ENCODE measurements at regions not wholly inside any gene's neighbourhood (a gene's known extent, or its start where the extent isn't known, plus 50 kb on each side); places are given as distances from the start of the nearest gene placed in this dataset.

GRCh38 chr2:217469203-217469810, 533.5 kb downstream of the TNS1 start:
- no peak for DNase-seq

DNA sequence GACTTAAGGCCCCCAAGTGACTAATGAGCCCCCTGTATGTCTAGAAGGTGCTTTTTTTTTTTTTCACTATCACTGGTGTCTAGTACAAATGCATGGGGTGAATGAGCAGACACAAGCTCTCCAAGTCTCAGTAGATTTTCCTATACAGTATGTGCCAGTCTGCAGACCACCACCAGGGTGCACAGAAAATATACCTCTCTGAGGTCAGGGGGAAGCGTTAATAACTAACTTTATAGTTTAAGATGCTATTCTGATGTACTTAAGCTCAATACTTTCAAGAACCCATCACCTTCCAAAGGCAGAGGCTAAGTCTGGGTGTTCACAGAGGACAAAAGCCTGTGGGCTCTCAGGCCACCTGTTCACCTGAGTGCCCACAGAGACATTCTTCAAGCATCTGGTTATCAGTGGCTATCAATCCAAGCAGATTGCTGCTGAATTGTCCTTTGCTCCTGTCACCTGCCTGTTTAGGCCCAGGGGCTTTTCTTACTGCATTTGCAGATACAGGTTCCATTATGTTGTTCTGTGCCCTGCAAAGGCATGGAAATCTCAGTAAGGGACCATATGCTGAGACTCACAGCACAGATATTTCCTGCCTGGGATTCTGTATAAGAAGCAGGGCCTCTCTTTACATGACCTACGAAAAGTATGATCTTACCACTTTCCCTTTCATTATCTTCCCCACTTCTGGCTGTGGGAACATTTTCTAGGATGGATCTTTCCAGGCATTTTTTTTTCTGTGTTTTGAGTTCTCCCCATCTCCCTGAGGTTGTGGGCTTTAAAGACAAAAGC, 534.6 kb downstream of the TNS1 start:
- DNase-seq, result no peak

DNA sequence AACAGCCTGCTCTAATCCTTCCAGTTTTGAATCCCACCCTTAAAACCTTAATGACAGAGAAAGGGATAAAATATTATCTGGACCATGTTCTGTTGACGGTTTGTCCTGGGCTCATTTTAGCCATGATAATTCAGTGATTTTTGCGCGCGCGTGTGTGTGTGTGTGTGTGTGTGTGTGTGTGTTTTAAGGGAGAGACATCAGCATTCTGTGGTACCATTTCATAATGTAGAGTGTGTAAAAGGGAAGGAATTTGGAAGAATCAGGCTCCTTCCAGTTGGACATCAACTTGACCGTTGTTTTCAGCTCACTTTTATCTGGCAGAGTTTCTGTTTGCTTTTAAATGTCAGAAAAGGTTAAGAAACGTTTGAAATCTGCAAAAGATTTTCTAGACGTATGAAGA, 535.5 kb downstream of the TNS1 start:
- no peak for DNase-seq

- DNase-seq, result no peak
These were observed 536.0 kb downstream of the TNS1 start for GRCh38 chr2:217466805-217467204.

- DNase-seq, result no peak
These were observed 536.7 kb downstream of the TNS1 start for GRCh38 chr2:217466104-217466503.

DNA sequence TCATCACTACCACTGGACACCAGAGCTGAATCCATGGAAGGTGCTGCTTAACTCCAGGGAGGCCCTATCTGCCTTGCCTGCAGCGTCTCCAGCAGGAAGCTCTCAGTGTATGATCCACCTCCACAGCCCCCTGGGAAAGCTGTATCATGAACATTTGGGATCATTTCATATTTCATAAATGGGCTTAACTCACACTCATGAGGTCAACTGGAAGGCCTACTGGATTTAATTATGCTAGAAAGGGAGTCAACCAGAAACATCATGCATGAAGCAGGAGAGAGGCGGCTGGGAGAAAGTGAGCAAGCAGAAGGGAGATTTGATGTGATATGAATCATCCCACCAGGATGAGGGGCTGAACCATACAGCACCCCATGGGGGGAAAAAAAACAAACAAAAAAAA, 537.7 kb downstream of the TNS1 start:
- no peak for DNase-seq

GRCh38 chr2:217463402-217464075, 539.3 kb downstream of the TNS1 start:
- DNase-seq, result no peak

DNA sequence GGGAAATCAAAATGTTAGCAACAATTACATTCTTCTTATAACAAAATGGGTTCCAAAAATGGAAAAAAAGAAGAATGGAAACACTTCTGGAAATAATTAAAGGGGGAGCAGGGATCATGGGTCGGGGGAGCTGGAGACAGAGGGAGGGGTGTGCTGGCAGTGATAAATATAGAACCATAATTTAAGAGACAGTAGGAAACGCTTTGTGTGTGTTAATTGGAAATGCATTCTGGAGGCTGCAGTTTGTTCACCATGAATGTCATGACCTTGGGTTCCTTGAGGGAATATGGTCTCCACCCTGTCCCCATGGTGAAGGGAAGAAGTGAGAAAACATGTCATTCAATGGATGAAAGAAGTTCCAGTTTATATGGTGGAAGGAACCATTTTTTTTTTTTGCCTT, 540.7 kb downstream of the TNS1 start:
- DNase-seq, result no peak

- no peak for DNase-seq
These were observed 541.1 kb downstream of the TNS1 start for GRCh38 chr2:217461674-217462073.

DNA sequence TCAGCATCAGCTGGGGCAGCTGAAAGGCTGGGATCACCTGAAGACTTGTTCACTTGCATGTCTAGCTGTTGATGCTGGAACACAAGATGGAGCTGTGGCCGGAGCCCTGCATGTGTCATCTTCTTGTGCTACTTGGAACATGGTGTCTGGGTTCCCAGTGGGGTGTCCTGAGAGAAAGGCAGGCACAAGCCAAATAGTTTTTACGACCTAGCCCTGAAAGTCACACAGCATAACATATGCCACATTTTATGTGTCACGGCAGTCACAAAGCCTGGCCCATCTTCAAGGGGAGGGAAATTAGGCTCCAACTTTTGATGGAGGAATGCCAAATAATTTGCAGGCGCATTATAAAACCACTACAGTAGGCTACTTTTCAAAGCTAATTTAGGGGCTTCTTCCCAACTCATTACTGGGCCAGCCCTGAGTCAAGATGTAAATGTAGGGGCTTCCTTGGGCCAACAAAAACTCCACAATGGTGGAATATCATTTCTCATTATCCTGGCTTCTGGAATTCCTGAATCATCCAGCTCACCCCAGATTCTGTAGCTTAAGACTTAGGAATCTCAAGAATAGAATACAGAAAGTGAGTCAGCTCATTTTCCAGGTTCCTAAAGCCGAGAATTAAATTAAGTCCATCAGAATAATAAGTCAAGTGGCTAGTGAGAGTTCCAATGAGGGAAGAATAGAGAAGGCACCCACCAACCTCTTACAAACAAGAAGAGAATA, 543.0 kb downstream of the TNS1 start:
- DNase-seq, result no peak

- no peak for DNase-seq
These were observed 543.8 kb downstream of the TNS1 start for GRCh38 chr2:217459016-217459415.

- DNase-seq, result no peak
These were observed 546.8 kb downstream of the TNS1 start for GRCh38 chr2:217456016-217456415.

DNA sequence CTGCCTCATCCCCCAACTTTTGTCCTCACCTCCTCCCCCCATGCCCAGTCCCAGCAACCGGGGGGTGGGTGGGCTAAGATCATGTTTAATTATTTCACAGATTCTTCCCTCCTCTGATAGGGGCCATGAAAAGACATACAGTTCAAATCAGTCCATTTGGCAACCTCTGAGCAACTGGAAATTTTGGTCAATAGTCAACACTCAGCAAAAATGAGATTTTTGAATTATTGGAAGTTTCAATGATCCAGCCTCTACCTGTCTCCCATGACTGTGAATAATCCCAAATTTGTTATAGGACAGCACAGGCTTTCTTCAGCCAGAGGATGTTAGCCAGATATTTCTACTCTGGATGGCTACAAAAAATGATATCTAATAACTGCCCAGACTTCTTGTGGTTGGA, 549.9 kb downstream of the TNS1 start:
- DNase-seq, result no peak

DNA sequence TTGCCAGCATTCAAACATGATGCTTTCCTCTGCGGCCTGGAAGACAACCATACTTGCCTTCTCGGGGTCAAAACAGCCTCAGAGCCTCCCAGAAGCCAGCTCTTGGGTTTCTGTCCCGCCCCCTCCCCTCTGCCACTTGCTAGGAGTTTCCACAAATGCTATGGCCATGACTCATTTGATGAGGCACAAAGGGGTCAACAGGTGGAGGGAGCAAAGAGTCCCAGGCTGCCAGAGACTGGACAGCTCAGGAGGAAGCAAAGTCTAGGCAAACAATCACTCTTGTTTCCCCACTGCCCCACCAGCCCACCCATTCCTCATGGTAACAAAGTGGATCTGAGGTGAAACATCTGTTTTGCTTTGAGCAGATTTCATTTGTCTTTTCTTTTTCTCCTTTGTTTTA, 551.1 kb downstream of the TNS1 start:
- no peak for DNase-seq

- DNase-seq, result no peak
These were observed 553.4 kb downstream of the TNS1 start for GRCh38 chr2:217449444-217449843.

DNA sequence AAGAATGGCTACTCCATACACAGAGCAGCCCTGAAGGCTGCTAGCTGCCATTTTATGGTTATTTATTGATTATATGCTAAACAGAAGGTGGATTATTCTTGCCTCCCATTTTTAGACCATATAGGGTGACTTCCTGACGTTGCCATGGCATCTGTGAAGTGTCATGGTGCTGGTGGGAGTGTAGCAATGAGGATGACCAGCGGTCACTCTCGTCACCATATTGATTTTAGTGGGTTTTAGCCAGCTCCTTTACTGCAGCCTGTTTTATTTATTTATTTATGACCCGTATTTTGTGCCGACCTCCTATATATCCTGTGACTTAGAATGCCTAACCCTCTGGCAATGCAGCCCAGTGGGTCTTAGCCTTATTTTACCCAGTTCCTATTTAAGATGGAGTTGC, 553.9 kb downstream of the TNS1 start:
- DNase-seq, result no peak

GRCh38 chr2:217445723-217446122, 557.1 kb downstream of the TNS1 start:
- DNase-seq, result no peak

- no peak for DNase-seq
These were observed 557.9 kb downstream of the TNS1 start for GRCh38 chr2:217444932-217445331.

- no peak for DNase-seq
These were observed 558.3 kb downstream of the TNS1 start for GRCh38 chr2:217444509-217444908.

DNA sequence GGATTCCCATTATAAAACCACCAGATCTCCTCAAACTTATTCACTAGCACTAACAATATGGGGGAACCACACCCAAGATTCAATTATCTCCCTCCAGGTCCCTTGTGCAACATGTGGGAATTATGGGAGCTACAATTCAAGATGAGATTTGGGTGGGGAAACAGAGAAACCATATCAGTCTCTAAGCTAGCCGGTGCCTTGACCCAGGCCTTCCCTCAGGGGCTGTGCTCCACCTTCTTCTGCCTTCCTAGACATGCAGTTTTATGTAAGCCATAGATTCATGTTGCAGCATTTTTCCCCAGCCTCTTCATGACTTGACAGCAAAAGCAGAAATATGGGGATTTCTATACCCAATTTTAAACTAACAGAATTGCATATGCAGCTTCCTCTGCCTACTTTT, 559.2 kb downstream of the TNS1 start:
- DNase-seq, result no peak

DNA sequence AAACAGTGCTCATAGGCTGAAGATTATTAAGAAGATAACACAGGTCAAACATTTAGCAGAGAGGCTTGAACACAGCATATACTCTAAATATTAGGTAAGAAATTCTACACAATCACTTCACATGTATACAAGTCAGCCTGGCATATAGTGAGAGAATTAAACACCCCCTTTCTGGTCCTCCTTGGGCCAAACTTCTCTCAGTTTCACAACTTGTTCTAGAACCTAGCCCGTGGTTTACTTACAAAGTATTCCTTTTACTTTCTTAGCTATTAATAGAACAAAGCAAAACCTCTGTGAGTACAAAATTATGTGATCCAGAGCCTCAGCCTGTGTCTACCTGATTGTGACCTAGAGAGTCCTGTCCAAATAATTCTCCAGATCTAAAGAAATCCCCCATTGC, 562.8 kb downstream of the TNS1 start:
- DNase-seq, result no peak

GRCh38 chr2:217438821-217439220, 564.0 kb downstream of the TNS1 start:
- no peak for DNase-seq

- DNase-seq, result no peak
These were observed 564.7 kb downstream of the TNS1 start for GRCh38 chr2:217438136-217438535.
